ENCODE measurements at regions not wholly inside any gene's neighbourhood (a gene's known extent, or its start where the extent isn't known, plus 50 kb on each side); places are given as distances from the start of the nearest gene placed in this dataset.
"Not testable (repeated sequence)": the region's sequence is repeated elsewhere in the genome, so short reads cannot be mapped to it uniquely, and the experiment has no call there.

- DNase-seq = no peak
These were observed 646.3 kb upstream of the ANKRD30A start for GRCh38 chr10:36479073-36479472.

- DNase-seq = no peak
These were observed 649.0 kb upstream of the ANKRD30A start for GRCh38 chr10:36476399-36476798.

GRCh38 chr10:36475746-36476145 lies 649.7 kb upstream of the ANKRD30A start:
- DNase-seq = no peak

GRCh38 chr10:36474456-36474855 lies 650.9 kb upstream of the ANKRD30A start:
- DNase-seq = no peak

GRCh38 chr10:36473122-36473521 lies 652.3 kb upstream of the ANKRD30A start:
- DNase-seq = no peak

GRCh38 chr10:36469585-36469984 lies 655.8 kb upstream of the ANKRD30A start:
- DNase-seq = no peak

GRCh38 chr10:36468620-36469019 lies 656.8 kb upstream of the ANKRD30A start:
- DNase-seq = no peak

GRCh38 chr10:36465604-36466379 lies 659.6 kb upstream of the ANKRD30A start:
- no peak for DNase-seq

- no peak for DNase-seq
These were observed 661.1 kb upstream of the ANKRD30A start for GRCh38 chr10:36464291-36464690.

GRCh38 chr10:36463390-36463789 lies 662.0 kb upstream of the ANKRD30A start:
- DNase-seq = no peak

GRCh38 chr10:36462194-36462593 lies 663.2 kb upstream of the ANKRD30A start:
- no peak for DNase-seq

- not testable (repeated sequence) for DNase-seq
These were observed 667.0 kb upstream of the ANKRD30A start for GRCh38 chr10:36458437-36458836.

GRCh38 chr10:36457751-36458150 lies 667.6 kb upstream of the ANKRD30A start:
- no peak for DNase-seq

GRCh38 chr10:36455526-36456133 lies 669.8 kb upstream of the ANKRD30A start:
- DNase-seq = no peak

GRCh38 chr10:36452851-36453250 lies 672.5 kb upstream of the ANKRD30A start:
- no peak for DNase-seq

- DNase-seq = no peak
These were observed 673.9 kb upstream of the ANKRD30A start for GRCh38 chr10:36451391-36451970.

GRCh38 chr10:36450380-36450779 lies 675.0 kb upstream of the ANKRD30A start:
- DNase-seq = no peak

- no peak for DNase-seq
These were observed 676.4 kb upstream of the ANKRD30A start for GRCh38 chr10:36448760-36449691.

- no peak for DNase-seq
These were observed 678.5 kb upstream of the ANKRD30A start for GRCh38 chr10:36446881-36447280.

GRCh38 chr10:36443233-36443632 lies 682.2 kb upstream of the ANKRD30A start:
- DNase-seq = no peak

GRCh38 chr10:36441557-36441956 lies 683.8 kb upstream of the ANKRD30A start:
- DNase-seq = no peak

- no peak for DNase-seq
These were observed 684.9 kb upstream of the ANKRD30A start for GRCh38 chr10:36440539-36440938.

GRCh38 chr10:36437367-36437766 lies 688.0 kb upstream of the ANKRD30A start:
- DNase-seq = no peak
